Hindlimb muscle (tissue), 1 donor: ENCODE measurements at regions not wholly inside any gene's neighbourhood (a gene's known extent, or its start where the extent isn't known, plus 50 kb on each side); places are given as distances from the start of the nearest gene placed in this dataset.
"Not testable (repeated sequence)": the region's sequence is repeated elsewhere in the genome, so short reads cannot be mapped to it uniquely, and the experiment has no call there.

Experiments
- DNase-seq: peaks from one replicate; pipeline ENCODE4 v3.0.0-alpha.2; 2013

DNA sequence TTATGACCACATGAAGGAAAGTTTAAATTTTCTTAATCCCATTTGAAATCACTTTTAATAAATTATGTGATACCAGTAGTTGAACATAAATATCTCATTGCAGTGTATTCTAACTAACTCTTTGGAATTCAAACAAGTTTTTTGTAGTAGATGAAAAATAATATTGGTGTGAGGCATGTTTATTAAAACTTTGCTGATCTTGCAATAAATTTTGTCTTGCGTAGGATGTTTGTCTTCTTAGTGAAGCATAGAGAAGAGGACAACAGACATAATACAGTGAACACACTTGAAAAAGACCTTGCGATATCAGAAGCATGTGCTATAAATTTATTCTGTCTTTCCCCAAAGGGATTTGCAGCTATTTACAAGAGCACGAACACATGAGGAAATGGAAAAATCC is 140.7 kb downstream of the HTR1B start:
- no peak for DNase-seq

DNA sequence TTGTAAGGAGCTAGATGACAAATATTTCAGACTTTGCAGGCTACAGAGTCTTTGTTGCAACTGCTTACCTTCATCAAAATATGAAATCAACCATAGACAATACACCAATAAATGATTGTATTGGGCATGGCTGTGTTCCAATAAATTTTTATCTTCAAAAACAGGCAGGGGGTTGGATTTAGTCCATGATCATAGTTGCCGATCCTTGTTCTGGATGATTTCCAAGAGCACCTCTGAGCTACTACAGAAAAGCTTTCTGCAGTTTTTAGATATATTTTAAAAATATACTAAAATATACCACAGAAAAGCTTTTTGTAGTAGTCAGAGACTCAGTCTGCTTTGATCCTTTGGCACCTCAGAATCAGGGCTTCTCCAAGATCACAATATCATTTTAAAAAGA is 145.0 kb downstream of the HTR1B start:
- no peak for DNase-seq

DNA sequence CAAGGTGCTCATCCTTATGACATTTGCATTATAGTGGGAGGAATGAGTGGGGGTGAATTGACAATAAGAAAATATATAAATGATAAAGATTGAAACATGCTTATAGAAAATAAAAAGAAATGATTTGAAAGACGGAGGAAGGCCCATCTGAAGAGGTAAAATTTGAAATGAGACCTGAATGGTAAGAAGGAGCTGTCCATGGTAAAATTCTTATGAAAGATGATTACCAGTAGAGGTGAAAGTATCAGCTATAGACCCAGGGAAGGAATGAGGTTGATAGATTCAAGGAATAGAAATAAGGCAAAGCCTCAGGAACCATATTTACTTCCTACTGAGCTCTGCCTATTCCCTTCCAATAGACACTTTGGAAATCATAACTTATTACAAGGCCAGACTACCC is 149.7 kb downstream of the HTR1B start:
- no peak for DNase-seq

DNA sequence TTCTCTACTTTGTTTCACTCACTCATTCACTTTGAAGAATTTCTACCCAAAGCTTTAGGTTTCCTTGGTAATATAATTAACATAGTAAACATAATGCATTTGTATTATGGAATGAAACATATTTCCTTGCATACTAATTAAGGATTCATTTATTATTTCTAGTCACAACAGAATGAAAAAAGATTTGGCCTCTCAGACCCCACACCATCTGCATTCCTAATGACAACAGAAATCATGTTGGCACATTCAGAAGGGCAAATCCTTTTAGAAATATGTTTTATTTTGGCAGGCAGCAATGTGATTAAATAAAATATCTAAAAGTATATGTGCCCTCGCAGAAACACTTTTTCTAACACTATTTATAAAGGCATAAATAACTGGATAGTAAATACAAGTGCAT is 163.4 kb downstream of the HTR1B start:
- DNase-seq = no peak

DNA sequence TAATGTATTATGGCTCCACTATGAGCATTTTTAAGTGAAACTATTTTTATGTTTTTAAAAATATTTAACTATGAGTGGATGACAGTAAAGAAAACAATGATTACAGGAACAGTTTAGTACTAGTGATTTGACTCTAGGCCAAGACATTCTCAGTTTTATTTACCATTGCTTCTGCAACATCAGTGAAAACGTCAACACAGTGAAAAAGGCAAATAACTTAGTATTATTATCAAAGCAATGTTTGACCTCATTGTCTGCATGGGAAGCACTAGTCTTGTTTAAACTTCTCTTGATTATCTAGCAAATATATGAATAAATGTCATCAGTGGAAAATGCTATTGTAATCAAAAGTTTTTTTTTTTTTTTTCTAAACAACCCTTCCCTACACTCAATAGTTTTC is 165.0 kb downstream of the HTR1B start:
- DNase-seq = no peak

GRCh38 chr6:77292564-77293546 is 170.4 kb downstream of the HTR1B start:
- DNase-seq = no peak

- DNase-seq = no peak
Measured at GRCh38 chr6:77290798-77291197, 172.5 kb downstream of the HTR1B start.

GRCh38 chr6:77286541-77286940 is 176.8 kb downstream of the HTR1B start:
- DNase-seq = no peak

DNA sequence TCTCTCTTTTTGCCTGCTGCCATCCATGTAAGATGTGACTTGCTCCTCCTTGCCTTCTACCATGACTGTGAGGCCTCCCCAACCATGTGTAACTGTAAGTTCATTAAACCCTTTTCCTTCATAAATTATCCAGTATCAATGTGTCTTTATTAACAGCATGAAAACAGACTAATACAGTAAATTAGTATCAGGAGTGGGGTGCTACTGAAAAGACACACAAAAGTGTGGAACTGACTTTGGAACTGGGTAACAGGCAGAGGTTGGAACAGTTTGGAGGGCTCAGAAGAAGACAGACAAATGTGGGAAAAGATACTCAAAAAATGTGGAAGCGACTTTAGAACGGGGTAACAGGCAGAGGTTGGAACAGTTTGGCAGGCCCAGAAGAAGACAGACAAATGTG is 189.4 kb downstream of the HTR1B start:
- no peak for DNase-seq

DNA sequence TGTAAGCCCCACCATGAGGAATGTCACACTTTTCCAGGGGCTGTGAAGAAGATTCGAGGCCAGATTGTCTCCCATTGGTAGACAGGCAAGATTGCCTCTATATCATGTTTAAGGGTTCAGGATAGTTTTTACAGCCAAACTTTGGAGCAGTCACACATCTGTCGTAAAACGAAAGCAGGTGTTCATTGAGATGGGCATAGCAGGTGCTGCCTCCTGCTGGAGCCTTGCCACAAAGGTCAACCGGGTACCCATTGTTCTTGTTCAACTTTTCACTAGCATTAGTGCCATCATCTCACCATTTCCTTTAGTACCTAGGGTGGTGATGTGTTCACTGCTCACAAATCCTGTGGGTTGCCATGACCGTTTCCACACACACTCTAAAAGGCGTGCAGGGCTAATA is 198.3 kb downstream of the HTR1B start:
- no peak for DNase-seq

DNA sequence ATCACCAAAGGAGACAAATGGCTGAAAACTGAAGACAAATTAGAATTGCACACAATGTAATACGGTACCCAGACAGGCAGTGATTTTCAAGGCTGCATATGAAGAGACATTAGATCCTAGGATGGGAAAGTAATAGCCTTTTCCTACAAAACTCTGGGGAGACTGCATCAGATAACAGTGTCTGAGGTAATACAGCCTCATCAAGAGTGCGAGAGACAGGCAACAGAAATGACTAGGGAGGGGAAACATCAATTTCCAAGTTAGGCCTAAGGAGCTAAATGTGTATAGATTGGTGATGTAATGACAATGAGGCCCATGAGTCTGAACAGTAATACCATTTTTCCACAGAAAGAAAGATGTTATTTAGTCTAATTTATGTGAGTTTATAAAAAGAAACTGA is 200.3 kb downstream of the HTR1B start:
- no peak for DNase-seq

DNA sequence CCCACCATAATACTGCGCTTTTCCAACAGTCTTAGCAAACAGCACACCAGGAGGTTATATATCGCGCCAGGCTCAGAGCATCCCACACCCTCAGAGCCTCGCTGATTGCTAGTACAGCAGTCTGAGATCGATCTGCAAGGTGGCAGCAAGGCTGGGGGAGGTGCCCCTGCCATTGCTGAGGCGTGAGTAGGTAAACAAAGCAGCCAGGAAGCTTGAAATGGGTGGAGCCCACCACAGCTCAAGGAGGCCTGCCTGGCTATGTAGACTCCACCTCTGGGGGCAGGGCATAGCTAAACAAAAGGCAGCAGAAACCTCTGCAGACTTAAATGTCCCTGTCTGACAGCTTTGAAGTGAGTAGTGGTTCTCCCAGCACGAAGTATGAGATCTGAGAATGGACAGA is 211.5 kb downstream of the HTR1B start:
- DNase-seq = not testable (repeated sequence)

GRCh38 chr6:77249560-77249959 is 213.7 kb downstream of the HTR1B start:
- no peak for DNase-seq

DNA sequence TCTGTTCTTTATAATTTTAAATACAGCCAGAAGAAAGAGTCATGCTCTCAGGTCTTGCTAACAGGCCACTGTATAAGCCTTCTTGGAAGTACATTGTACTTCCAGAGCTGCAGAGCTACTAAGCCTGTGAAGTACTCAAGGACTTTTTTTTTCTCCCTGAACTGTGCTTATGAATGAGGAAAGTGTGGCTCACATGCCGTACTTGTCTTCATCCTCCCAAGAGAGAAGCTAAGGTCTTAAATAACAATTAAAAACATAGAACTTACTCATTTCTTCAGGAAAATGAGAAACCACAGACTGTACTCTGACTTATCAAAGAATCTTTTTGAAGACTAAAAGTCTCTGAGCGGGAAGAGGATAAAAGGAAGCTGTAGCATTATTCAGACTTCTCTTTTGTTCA is 218.3 kb downstream of the HTR1B start:
- DNase-seq = no peak

DNA sequence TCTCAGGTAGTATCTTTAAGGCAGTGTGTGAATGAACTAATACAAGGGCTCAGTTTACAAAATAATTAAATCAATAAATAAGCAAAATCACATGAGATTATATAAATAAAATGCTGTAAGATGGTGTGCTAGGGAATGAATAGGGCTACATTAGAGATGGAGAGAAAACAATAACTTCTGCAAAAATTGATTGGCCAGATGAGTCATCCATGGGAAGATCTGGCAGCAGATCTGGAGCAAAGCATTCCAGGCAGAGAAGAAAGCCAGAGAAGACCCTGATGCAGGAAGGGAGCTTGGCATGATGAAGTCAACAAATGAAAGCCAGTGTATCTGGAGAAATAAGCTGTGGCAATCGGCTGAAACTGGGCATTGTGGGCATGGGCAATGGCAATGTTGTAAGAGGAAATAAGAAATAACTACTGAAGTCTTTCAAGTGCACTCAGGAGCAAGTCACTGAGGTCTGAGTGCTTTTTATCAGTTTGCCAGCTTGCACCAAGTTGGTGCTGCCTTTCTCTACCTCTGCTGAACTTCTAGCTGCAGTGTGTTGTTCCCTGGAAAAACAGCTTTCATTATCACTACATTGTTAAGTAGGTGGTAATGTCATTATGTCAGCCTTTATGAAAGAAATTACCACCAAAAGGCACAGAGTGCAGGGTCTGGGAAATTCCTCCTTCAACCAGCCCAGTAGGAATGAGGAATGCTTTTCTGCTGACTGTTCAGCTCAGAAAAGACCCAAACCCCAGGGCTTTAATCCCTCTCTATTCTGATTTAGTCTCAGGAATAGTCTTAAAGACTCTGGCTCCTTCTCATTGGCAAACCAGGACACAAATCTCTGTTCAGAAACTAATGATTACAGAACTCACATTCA is 231.6 kb downstream of the HTR1B start:
- no peak for DNase-seq

GRCh38 chr6:77228279-77228678 is 235.0 kb downstream of the HTR1B start:
- no peak for DNase-seq

DNA sequence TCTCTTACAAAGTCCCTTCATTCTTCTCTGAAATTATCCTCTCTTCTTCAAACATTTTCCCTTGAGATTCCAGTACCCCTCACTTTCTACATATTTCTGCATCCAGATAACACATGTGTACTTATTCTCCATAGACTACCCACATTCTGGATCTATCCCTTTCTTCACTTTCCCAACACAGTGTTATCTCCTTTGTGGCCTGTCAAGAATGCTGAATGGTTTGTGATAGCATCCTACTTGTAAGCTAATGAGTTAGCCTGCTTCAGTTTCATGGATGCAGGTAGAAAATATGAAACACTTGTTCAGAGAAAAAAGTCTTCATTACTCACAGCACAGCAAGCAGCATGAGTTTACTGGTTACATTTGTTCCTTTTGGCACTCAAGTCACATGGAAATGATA is 245.4 kb downstream of the HTR1B start:
- no peak for DNase-seq

GRCh38 chr6:77205936-77206335 is 257.4 kb downstream of the HTR1B start:
- no peak for DNase-seq

DNA sequence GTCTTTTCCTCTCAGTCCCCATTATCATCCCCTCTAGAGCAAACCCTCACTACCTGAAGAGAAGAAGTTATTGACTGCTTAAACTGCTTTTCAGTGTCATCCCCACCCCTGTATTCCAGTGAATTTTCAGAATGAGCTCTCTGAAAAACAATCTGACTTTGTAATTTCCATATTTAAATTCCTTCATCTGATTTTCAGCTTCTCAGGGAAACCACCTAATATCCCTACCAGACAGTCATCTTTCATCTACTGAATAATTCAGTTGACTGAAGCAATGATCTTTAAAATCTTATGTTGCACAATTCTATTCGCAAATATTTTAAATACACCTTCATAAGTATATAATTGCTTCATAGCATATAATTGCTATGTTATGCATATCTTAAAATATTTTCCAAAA is 258.7 kb downstream of the HTR1B start:
- no peak for DNase-seq

GRCh38 chr6:77183447-77183846 is 279.8 kb downstream of the HTR1B start:
- no peak for DNase-seq

- DNase-seq = no peak
Measured at GRCh38 chr6:77181749-77182148, 281.5 kb downstream of the HTR1B start.

DNA sequence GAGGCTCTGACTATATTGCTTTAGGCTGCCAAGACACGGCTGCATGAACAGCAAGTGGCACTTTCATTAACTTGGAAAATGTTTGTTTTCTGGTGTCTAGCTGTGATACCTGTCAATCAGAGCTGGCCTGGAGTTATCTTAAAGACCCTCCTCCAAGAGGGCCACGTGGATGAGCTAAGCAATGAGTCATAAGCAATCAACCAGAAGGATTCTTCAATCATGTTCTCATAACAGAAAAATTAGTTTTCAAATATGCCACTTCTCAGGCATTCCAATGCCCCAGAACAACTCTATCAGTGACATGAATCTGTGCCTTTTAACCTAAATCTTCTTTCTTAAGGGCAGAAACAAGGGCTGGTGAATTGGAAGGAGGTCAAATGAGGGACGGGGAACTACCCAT is 283.0 kb downstream of the HTR1B start:
- DNase-seq = no peak

DNA sequence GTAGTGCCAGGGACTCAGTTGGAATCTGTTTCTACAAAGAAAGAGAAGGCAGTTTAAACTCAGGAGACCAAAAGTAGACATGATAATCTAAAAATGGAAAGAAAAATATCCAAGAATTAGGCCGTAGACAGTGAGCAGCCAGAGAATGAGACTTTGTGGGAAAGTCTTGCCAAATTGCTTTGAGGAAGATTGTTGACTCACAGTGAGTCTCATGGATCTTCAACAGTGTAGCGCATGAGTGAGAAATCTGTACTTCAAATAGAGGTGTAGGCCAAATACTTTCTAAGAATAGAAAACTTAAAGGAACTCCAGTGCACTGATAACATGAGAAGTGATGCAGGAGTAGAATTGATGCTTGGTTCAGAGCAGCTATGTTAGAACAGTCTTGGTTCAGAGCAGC is 284.5 kb downstream of the HTR1B start:
- DNase-seq = no peak

DNA sequence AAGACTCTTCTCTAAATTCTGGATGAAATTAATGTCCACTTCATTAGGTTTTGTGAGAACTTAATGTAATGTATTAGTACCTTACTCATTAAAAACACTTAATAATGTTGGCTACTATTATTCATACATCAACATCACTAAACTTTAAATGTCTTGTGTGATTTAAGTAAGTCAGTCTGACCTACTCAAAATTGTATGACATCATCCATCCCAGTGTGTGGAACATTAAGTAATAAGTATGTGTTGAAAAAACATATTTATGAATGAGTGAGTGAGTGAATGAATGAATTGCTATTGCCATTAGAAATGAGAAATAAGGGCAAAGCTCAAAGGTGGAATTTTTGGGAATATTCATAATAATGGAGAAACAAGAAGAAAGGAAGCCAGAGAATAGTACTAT is 285.8 kb downstream of the HTR1B start:
- no peak for DNase-seq
